ENCODE measurements at regions not wholly inside any gene's neighbourhood (a gene's known extent, or its start where the extent isn't known, plus 50 kb on each side); places are given as distances from the start of the nearest gene placed in this dataset.

- H3K4me3 ChIP-seq = no peak overlapping the region
- H3K9me3 ChIP-seq = no peaks in the 10 kb centered on the region
- no peaks in the 10 kb centered on the region for H3K36me3 ChIP-seq
- intact Hi-C loops (cut with DNase I; ENCODE audit: low total_unique reads) (no loop called here), in situ Hi-C loops (cut with MboI; ENCODE audit: low sequenced_read_pairs in 4 of 4) (loop anchor here in 3 of 4 donors (25.0 kb wide), 1 partner anchor 864 kb away; no protein-coding TSS in a partner anchor)
- DNase-seq = no peak
- no peaks in the 10 kb centered on the region for H3K27me3 ChIP-seq
- TF ChIP-seq POLR2A (IDR thresholded peaks at IDR 0.05) = no peak
- TF ChIP-seq, protein P1, sequence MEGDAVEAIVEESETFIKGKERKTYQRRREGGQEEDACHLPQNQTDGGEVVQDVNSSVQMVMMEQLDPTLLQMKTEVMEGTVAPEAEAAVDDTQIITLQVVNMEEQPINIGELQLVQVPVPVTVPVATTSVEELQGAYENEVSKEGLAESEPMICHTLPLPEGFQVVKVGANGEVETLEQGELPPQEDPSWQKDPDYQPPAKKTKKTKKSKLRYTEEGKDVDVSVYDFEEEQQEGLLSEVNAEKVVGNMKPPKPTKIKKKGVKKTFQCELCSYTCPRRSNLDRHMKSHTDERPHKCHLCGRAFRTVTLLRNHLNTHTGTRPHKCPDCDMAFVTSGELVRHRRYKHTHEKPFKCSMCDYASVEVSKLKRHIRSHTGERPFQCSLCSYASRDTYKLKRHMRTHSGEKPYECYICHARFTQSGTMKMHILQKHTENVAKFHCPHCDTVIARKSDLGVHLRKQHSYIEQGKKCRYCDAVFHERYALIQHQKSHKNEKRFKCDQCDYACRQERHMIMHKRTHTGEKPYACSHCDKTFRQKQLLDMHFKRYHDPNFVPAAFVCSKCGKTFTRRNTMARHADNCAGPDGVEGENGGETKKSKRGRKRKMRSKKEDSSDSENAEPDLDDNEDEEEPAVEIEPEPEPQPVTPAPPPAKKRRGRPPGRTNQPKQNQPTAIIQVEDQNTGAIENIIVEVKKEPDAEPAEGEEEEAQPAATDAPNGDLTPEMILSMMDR (IDR thresholded peaks at IDR 0.05 in 4 of 5, conservative IDR thresholded peaks at IDR 0.05 in 1 of 5) = no peak
- H3K27ac ChIP-seq = no peak overlapping the region
- no peaks in the 10 kb centered on the region for H3K4me1 ChIP-seq
- ATAC-seq = no peak
Measured at GRCh38 chr4:149997881-149998421, 80.3 kb upstream of the DCLK2 start.

- Histone ChIP-seq H3K9me3 (no peaks in the 10 kb centered on the region), H3K4me3 (no peak overlapping the region), H3K36me3 (no peaks in the 10 kb centered on the region), H3K4me1 (no peaks in the 10 kb centered on the region), H3K27me3 (no peaks in the 10 kb centered on the region), H3K27ac (no peak overlapping the region)
- TF ChIP-seq POLR2A (IDR thresholded peaks at IDR 0.05) = no peak
- TF ChIP-seq, protein P1 (IDR thresholded peaks at IDR 0.05 in 4 of 5, conservative IDR thresholded peaks at IDR 0.05 in 1 of 5) = peak in 3 of 5 experiments; percentile 16 to 52 (median 47)
- intact Hi-C loops (cut with DNase I; ENCODE audit: low total_unique reads) (no loop called here), in situ Hi-C loops (cut with MboI; ENCODE audit: low sequenced_read_pairs in 4 of 4) (loop anchor here (10.0 to 25.0 kb wide), 4 partner anchors 213 to 863 kb away; no protein-coding TSS in a partner anchor)
- DNase-seq = peak in 1 of 2 donors; percentile 7
- no peak for ATAC-seq
Measured at GRCh38 chr4:149999485-150000074, 78.7 kb upstream of the DCLK2 start.

- Histone ChIP-seq H3K36me3 (no peaks in the 10 kb centered on the region), H3K27me3 (no peaks in the 10 kb centered on the region), H3K4me1 (no peaks in the 10 kb centered on the region), H3K27ac (no peak overlapping the region), H3K4me3 (no peak overlapping the region), H3K9me3 (no peaks in the 10 kb centered on the region)
- no peak for ATAC-seq
- DNase-seq = no peak
- in situ Hi-C loops (cut with MboI; ENCODE audit: low sequenced_read_pairs in 4 of 4) (loop anchor here (10.0 to 25.0 kb wide), 3 partner anchors 210 to 243 kb away; no protein-coding TSS in a partner anchor), intact Hi-C loops (cut with DNase I; ENCODE audit: low total_unique reads) (no loop called here)
- no peak for TF ChIP-seq POLR2A (IDR thresholded peaks at IDR 0.05)
- TF ChIP-seq, protein P1 (IDR thresholded peaks at IDR 0.05 in 4 of 5, conservative IDR thresholded peaks at IDR 0.05 in 1 of 5) = no peak
Measured at GRCh38 chr4:150001815-150002214, 76.4 kb upstream of the DCLK2 start.

- DNase-seq (no peak), ATAC-seq (no peak)
- no peak overlapping the region for H3K27ac ChIP-seq
- TF ChIP-seq, protein P1 (IDR thresholded peaks at IDR 0.05 in 4 of 5, conservative IDR thresholded peaks at IDR 0.05 in 1 of 5) = no peak
- no peak for TF ChIP-seq POLR2A (IDR thresholded peaks at IDR 0.05)
- no peaks in the 10 kb centered on the region for H3K27me3 ChIP-seq
- H3K9me3 ChIP-seq = no peaks in the 10 kb centered on the region
- in situ Hi-C loops (cut with MboI; ENCODE audit: low sequenced_read_pairs in 4 of 4) = loop anchor here (10.0 to 25.0 kb wide), 3 partner anchors 210 to 242 kb away; no protein-coding TSS in a partner anchor
- H3K4me1 ChIP-seq = no peaks in the 10 kb centered on the region
- intact Hi-C loops (cut with DNase I; ENCODE audit: low total_unique reads) = no loop called here
- H3K36me3 ChIP-seq = no peaks in the 10 kb centered on the region
- no peak overlapping the region for H3K4me3 ChIP-seq
Measured at GRCh38 chr4:150002561-150002960, 75.7 kb upstream of the DCLK2 start.

Data from gastrocnemius medialis (tissue), 4 donors.